SK-N-MC (cell line): ENCODE measurements at regions not wholly inside any gene's neighbourhood (a gene's known extent, or its start where the extent isn't known, plus 50 kb on each side); places are given as distances from the start of the nearest gene placed in this dataset.

ENCODE experiments used
- EZH2 ChIP-seq: fragments of 200-600 bp; sonication (generic); IDR thresholded peaks from one replicate; pipeline ENCODE4 v1.6.1; 2017; ENCODE audit warnings: antibody characterized with exemption
- FOXP2 ChIP-seq: optimal IDR thresholded peaks from 2 replicates; pipeline ENCODE3; 2011; ENCODE audit warnings: mild to moderate bottlenecking, moderate library complexity; ENCODE audit not compliant: insufficient read depth; ENCODE audit errors: extremely low read length, control extremely low read depth
- POLR2AphosphoS5 ChIP-seq: IDR thresholded peaks from 2 replicates; pipeline ENCODE4 v1.6.1; 2012; ENCODE audit warnings: mild to moderate bottlenecking, low read depth, low read length, borderline replicate concordance

GRCh38 chr20:48208176-48208575 is 422.9 kb upstream of the SULF2 start:
- TF ChIP-seq POLR2AphosphoS5 (no peak), EZH2 (no peak), FOXP2 (no peak)
